ENCODE measurements at regions not wholly inside any gene's neighbourhood (a gene's known extent, or its start where the extent isn't known, plus 50 kb on each side); places are given as distances from the start of the nearest gene placed in this dataset.

DNA sequence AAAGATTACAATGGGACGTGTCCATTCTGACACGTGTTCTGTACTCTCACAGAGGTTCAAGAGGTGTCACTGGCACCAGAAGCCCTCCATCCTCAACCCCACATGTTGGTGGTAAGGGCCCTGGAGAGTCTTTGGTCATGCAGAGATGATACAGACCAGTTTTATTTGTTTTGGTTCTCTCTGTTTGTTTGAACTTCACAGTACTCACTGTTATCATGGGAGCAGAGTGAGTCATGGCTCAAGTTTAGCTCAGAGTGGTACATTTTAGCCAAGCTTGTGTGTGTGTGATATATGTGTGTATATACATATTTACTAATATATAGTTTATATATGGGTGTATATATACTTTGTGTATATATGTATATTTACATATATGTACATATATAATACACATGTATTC lies 935.6 kb downstream of the GRID1 start:
- TF ChIP-seq CTCF (IDR thresholded peaks at IDR 0.05) (no peak), ZNF232 (CRISPR knock-in tag; IDR thresholded peaks at IDR 0.05) (no peak), USF2 (CRISPR knock-in tag; IDR thresholded peaks at IDR 0.05) (no peak), FOXJ3 (CRISPR knock-in tag; IDR thresholded peaks at IDR 0.05; ENCODE audit: borderline replicate concordance) (no peak)
- TF ChIP-seq, protein P1, sequence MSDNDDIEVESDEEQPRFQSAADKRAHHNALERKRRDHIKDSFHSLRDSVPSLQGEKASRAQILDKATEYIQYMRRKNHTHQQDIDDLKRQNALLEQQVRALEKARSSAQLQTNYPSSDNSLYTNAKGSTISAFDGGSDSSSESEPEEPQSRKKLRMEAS (CRISPR knock-in tag; IDR thresholded peaks at IDR 0.05): no peak
- TF ChIP-seq, protein P2, sequence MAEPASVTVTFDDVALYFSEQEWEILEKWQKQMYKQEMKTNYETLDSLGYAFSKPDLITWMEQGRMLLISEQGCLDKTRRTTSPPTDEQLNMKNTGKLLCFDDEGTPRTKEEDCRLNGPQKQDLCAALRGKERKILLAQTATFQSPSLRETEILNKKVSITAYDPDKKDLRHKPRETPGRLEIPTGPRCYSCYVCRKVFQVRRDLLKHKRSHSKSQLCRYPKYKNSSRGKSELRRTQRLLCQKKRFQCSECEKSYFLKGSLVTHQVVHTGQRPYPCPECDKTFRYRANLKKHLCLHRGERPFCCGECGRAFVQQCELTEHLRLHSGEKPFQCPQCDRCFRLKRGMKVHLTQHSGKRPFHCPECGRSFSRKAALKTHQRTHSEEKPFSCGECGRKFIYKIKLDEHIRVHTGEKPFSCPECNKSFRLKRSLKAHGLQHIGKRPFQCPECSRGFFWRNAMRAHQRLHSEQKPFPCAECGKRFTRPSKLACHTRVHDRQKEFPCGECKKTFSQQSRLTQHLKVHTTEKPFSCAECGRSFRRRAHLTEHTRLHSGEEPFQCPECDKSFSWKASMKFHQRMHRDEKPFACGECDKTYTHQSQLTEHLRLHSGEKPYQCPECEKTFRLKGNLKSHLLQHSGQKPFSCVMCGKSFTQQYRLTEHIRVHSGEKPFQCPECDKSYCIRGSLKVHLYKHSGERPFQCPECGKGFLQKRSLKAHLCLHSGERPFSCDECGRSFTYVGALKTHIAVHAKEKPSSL (CRISPR knock-in tag; conservative IDR thresholded peaks at IDR 0.05): no peak

Data from WTC11 (cell line).